HG02943 (cell line): ENCODE measurements at regions not wholly inside any gene's neighbourhood (a gene's known extent, or its start where the extent isn't known, plus 50 kb on each side); places are given as distances from the start of the nearest gene placed in this dataset.
"Not testable (repeated sequence)": the region's sequence is repeated elsewhere in the genome, so short reads cannot be mapped to it uniquely, and the experiment has no call there.

Experiments used
- ATAC-seq: cut with Tn5 transposase; IDR thresholded peaks from one replicate; pipeline ENCODE4 v1.9.1; 2021; ENCODE audit warnings: mild to moderate bottlenecking, low read depth, moderate library complexity; ENCODE audit not compliant: unreplicated experiment

- ATAC-seq, result no peak
Measured at GRCh38 chr9:86997156-86997555, 49.9 kb upstream of the GAS1 start.

- ATAC-seq, result no peak
Measured at GRCh38 chr9:86997951-86998350, 50.6 kb upstream of the GAS1 start.

- ATAC-seq, result no peak
Measured at GRCh38 chr9:87002517-87002916, 55.2 kb upstream of the GAS1 start.

- ATAC-seq, result no peak
Measured at GRCh38 chr9:87004016-87004415, 56.7 kb upstream of the GAS1 start.

GRCh38 chr9:87006956-87007355 lies 59.6 kb upstream of the GAS1 start:
- no peak for ATAC-seq

- no peak for ATAC-seq
Measured at GRCh38 chr9:87007711-87008366, 60.5 kb upstream of the GAS1 start.

GRCh38 chr9:87008667-87009066 lies 61.4 kb upstream of the GAS1 start:
- no peak for ATAC-seq

GRCh38 chr9:87010626-87011025 lies 63.3 kb upstream of the GAS1 start:
- no peak for ATAC-seq

GRCh38 chr9:87011551-87011950 lies 64.2 kb upstream of the GAS1 start:
- ATAC-seq, result no peak

GRCh38 chr9:87013490-87013889 lies 66.2 kb upstream of the GAS1 start:
- no peak for ATAC-seq

GRCh38 chr9:87014436-87014835 lies 67.1 kb upstream of the GAS1 start:
- ATAC-seq, result no peak

- no peak for ATAC-seq
Measured at GRCh38 chr9:87016681-87017080, 69.4 kb upstream of the GAS1 start.

- no peak for ATAC-seq
Measured at GRCh38 chr9:87020169-87020950, 73.1 kb upstream of the GAS1 start.

GRCh38 chr9:87022178-87022577 lies 74.9 kb upstream of the GAS1 start:
- ATAC-seq, result no peak

GRCh38 chr9:87026204-87026603 lies 78.9 kb upstream of the GAS1 start:
- no peak for ATAC-seq

- not testable (repeated sequence) for ATAC-seq
Measured at GRCh38 chr9:87028836-87029235, 81.5 kb upstream of the GAS1 start.

GRCh38 chr9:87029905-87030304 lies 82.6 kb upstream of the GAS1 start:
- ATAC-seq, result no peak

- no peak for ATAC-seq
Measured at GRCh38 chr9:87034841-87035240, 87.5 kb upstream of the GAS1 start.

GRCh38 chr9:87035879-87036278 lies 88.6 kb upstream of the GAS1 start:
- no peak for ATAC-seq

- no peak for ATAC-seq
Measured at GRCh38 chr9:87036506-87036905, 89.2 kb upstream of the GAS1 start.

- ATAC-seq, result no peak
Measured at GRCh38 chr9:87039809-87040392, 92.6 kb upstream of the GAS1 start.
